CD4-positive, alpha-beta T cell (primary cell): ENCODE measurements at regions not wholly inside any gene's neighbourhood (a gene's known extent, or its start where the extent isn't known, plus 50 kb on each side); places are given as distances from the start of the nearest gene placed in this dataset.

ENCODE experiments used
- ATAC-seq: fragments of 200-7000 bp; cut with Tn5 transposase; one replicate; pipeline ENCODE4 v1.10.0; 2022; ENCODE audit warnings: mild to moderate bottlenecking; ENCODE audit not compliant: poor library complexity
- CTCF ChIA-PET: fragments of 350-600 bp; sonication (Branson Sonifier 250); formaldehyde crosslinking; loops from one replicate; lab custom pipeline; 2021; ENCODE audit warnings: antibody characterized with exemption, inconsistent platforms; lab: Charles Lee
- POLR2A ChIA-PET: fragments of 350-600 bp; sonication (Branson Sonifier 250); formaldehyde crosslinking; loops from one replicate; lab custom pipeline; 2021; ENCODE audit warnings: antibody characterized with exemption, inconsistent platforms; lab: Charles Lee
- DNase-seq, 14 experiments: peaks; one replicate each; pipeline ENCODE4 v3.0.0-alpha.2; 2013 to 2020; ENCODE audit warnings: mixed read lengths in 2 of 14
- H3K27ac ChIP-seq, 2 donors: one replicate each; pipeline versions ENCODE4 v1.5.1 to v1.7.0; 2013; ENCODE audit warnings: low read length in 2 of 2, low read depth in 1 of 2, mild to moderate bottlenecking in 1 of 2
- H3K27me3 ChIP-seq, 2 experiments: 1 replicate in 1 of 2; 2 replicates in 1 of 2; pipeline versions ENCODE4 v1.6.1 to v1.7.0; 2013; ENCODE audit warnings: low read length in 2 of 2, control low read depth in 1 of 2, mild to moderate bottlenecking in 1 of 2, moderate library complexity in 1 of 2; ENCODE audit not compliant: insufficient read depth in 2 of 2, control insufficient read depth in 1 of 2
- H3K36me3 ChIP-seq: one replicate; pipeline ENCODE4 v1.6.1; 2013; ENCODE audit warnings: low read length, control low read depth; ENCODE audit not compliant: insufficient read depth
- H3K4me1 ChIP-seq: one replicate; pipeline ENCODE4 v1.6.1; 2013; ENCODE audit warnings: low read length, control low read depth; ENCODE audit not compliant: insufficient read depth
- H3K4me3 ChIP-seq: one replicate; pipeline ENCODE4 v1.5.1; 2013; ENCODE audit warnings: mild to moderate bottlenecking, low read length, moderate library complexity
- H3K9me3 ChIP-seq, 2 experiments: 1 replicate in 1 of 2; 2 replicates in 1 of 2; pipeline versions ENCODE4 v1.6.1 to v1.7.0; 2013; ENCODE audit warnings: low read length in 2 of 2, mild to moderate bottlenecking in 2 of 2, control low read depth in 1 of 2, moderate library complexity in 1 of 2; ENCODE audit not compliant: control insufficient read depth in 1 of 2, insufficient read depth in 1 of 2
- H3K27ac Mint-ChIP-seq: one replicate; pipeline ENCODE4 v1.8.0; 2020; ENCODE audit warnings: mixed read lengths
- H3K27me3 Mint-ChIP-seq: one replicate; pipeline ENCODE4 v1.8.0; 2021; ENCODE audit warnings: mixed read lengths
- H3K36me3 Mint-ChIP-seq: one replicate; pipeline ENCODE4 v1.8.0; 2021; ENCODE audit warnings: low read depth, mixed read lengths
- H3K4me1 Mint-ChIP-seq: one replicate; pipeline ENCODE4 v1.8.0; 2021; ENCODE audit warnings: low read depth, mixed read lengths
- H3K4me3 Mint-ChIP-seq: one replicate; pipeline ENCODE4 v1.8.0; 2020; ENCODE audit warnings: mild to moderate bottlenecking, mixed read lengths
- H3K9me3 Mint-ChIP-seq: one replicate; pipeline ENCODE4 v1.8.0; 2020; ENCODE audit warnings: mixed read lengths
- CTCF ChIP-seq: fragments of 200-600 bp; IDR thresholded peaks from one replicate; pipeline ENCODE4 v1.8.0; 2022; ENCODE audit warnings: antibody characterized with exemption, mild to moderate bottlenecking
- intact Hi-C, 2 experiments: fragments of 100-400 bp; cut with DNase I in 1 of 2; cut with micrococcal nuclease in 1 of 2; formaldehyde crosslinking; loops; one replicate each; pipeline versions ENCODE4 v1.15.1 to v1.9.0; 2023 to 2025; cut with DNase I, micrococcal nuclease

GRCh38 chr15:38065721-38066345 lies 131.4 kb downstream of the TMCO5A start:
- ATAC-seq: no peak
- H3K27me3 ChIP-seq: peaks cover 0 to 15% of the 10 kb centered on the region in 2 experiments
- no peaks in the 10 kb centered on the region for H3K4me1 ChIP-seq
- CTCF ChIA-PET: no interaction called here
- intact Hi-C loops: no loop called here
- Mint-ChIP-seq H3K27ac (no peak overlapping the region), H3K27me3 (peaks cover 36% of the 10 kb centered on the region), H3K9me3 (no peaks in the 10 kb centered on the region), H3K4me3 (no peak overlapping the region), H3K4me1 (no peaks in the 10 kb centered on the region), H3K36me3 (no peaks in the 10 kb centered on the region)
- no peak overlapping the region for H3K4me3 ChIP-seq
- POLR2A ChIA-PET: no interaction called here
- H3K36me3 ChIP-seq: no peaks in the 10 kb centered on the region
- TF ChIP-seq CTCF: no peak
- peak in 1 of 14 experiments; percentile 17 for DNase-seq
- H3K27ac ChIP-seq: no peak overlapping the region
- H3K9me3 ChIP-seq: no peaks in the 10 kb centered on the region

DNA sequence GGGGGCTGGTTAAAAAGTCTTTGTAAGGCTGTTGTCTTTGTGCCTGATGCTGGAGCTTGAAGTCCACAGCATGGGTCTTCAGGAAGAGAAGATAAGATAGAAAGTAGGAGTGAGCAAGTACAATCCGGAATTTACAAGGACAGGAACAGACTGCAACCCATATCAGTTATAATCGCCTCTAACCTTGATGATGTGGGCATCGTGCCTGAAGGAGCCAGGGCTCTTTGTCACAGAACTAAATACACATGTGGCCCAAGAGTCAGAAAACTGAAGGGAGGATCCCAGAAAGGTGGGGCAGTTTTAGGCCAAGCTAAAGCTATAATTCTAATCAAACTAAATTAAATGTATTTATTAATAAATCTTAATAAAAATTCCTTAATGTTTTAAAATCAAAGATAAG lies 132.2 kb downstream of the TMCO5A start:
- intact Hi-C loops: no loop called here
- no peaks in the 10 kb centered on the region for H3K4me1 ChIP-seq
- no peak overlapping the region for H3K4me3 ChIP-seq
- ChIA-PET POLR2A (no interaction called here), CTCF (no interaction called here)
- H3K27me3 Mint-ChIP-seq: peaks cover 40% of the 10 kb centered on the region
- no peaks in the 10 kb centered on the region for H3K36me3 Mint-ChIP-seq
- peaks cover 2 to 19% of the 10 kb centered on the region in 2 experiments for H3K27me3 ChIP-seq
- H3K27ac ChIP-seq: no peak overlapping the region
- H3K4me3 Mint-ChIP-seq: no peak overlapping the region
- DNase-seq: no peak
- H3K4me1 Mint-ChIP-seq: peaks cover 1% of the 10 kb centered on the region
- no peaks in the 10 kb centered on the region for H3K9me3 Mint-ChIP-seq
- no peaks in the 10 kb centered on the region for H3K36me3 ChIP-seq
- no peak for TF ChIP-seq CTCF
- ATAC-seq: no peak
- H3K27ac Mint-ChIP-seq: no peak overlapping the region
- H3K9me3 ChIP-seq: no peaks in the 10 kb centered on the region

DNA sequence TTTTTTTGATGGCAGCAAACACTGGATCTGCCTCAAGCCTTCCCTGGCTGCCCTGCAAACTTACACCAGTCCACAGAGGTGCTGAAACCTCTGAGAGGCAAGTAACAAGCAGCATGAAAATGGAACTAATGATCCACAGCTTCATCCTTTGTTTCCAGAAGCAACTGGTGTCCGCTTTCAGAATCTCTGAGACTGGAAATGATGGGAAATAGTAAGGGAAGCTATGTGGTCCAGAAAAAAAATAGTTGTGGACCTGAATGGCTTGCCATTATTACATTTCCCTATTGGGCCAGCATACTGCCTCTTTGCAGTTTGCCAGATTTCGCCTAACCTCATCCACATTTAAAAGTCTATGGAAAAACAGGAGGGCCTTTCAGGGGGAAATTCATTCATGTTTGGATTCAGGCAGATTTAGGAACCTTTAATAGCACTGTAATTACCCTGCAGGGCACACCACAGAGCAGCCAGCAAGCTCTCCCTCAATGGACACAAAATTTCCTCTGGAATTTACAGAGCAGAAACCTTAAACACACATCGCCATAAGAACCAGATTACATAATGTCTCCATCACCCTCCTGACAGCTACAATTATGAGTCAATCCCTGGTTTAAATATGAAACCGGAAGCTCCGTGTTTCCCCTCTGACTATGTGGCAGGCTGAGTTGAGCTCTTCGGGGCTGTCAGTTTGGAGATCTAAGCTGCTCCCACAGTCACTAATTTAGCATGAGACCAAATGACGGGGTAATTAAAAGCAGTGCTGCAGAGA lies 134.4 kb downstream of the TMCO5A start:
- ATAC-seq (peak; percentile 63), DNase-seq (peak in 3 of 14 experiments; percentile 49 to 70 (median 63))
- no peak for TF ChIP-seq CTCF
- intact Hi-C loops: no loop called here
- H3K4me3 ChIP-seq: no peak overlapping the region
- H3K9me3 ChIP-seq: no peaks in the 10 kb centered on the region
- peaks cover 7 to 28% of the 10 kb centered on the region in 2 experiments for H3K27me3 ChIP-seq
- no peaks in the 10 kb centered on the region for H3K36me3 ChIP-seq
- H3K27ac ChIP-seq: no peak overlapping the region
- no peak overlapping the region for H3K27ac Mint-ChIP-seq
- H3K36me3 Mint-ChIP-seq: no peaks in the 10 kb centered on the region
- CTCF ChIA-PET: no interaction called here
- H3K27me3 Mint-ChIP-seq: peaks cover 41% of the 10 kb centered on the region
- peaks cover 10% of the 10 kb centered on the region for H3K4me1 ChIP-seq
- H3K9me3 Mint-ChIP-seq: no peaks in the 10 kb centered on the region
- POLR2A ChIA-PET: interaction anchor here (0.9 kb wide), 1 partner anchor 182 kb away, joined by 3 read pairs; no protein-coding TSS in a partner anchor
- H3K4me3 Mint-ChIP-seq: peak overlapping the region; percentile 38
- H3K4me1 Mint-ChIP-seq: peaks cover 12% of the 10 kb centered on the region
